ENCODE measurements at regions not wholly inside any gene's neighbourhood (a gene's known extent, or its start where the extent isn't known, plus 50 kb on each side); places are given as distances from the start of the nearest gene placed in this dataset.

DNA sequence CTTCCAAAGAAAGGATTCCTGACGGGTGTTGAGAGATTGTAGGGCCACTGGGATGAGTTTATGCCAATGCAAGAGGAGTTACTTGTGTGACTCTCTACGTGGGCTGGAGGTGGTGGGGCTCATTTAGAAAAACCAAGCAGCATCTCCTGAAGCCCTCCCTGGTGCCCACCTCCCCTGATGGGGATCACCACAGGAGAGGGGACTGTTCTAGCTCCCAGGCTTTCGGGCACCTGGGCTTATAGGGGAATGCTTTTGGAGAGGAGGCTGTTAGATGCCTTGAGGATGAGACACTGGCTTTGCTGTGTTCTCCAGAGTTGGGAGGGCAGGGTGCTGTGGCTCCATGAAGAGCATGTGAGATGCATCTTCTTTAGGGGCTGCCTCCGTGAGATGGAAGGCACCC, 65.0 kb downstream of the IRX1 start:
- no peak for DNase-seq (ENCODE audit: low read depth, low spot score)
- Mint-ChIP-seq H3K27ac (ENCODE audit: unreplicated experiment) (no peak overlapping the region), H3K36me3 (ENCODE audit: low read depth) (no peaks in the 10 kb centered on the region), H3K4me1 (no peaks in the 10 kb centered on the region), H3K9me3 (no peaks in the 10 kb centered on the region), H3K27me3 (ENCODE audit: low read depth) (peaks cover 3% of the 10 kb centered on the region), H3K4me3 (no peak overlapping the region)
- TF ChIP-seq, protein P1, sequence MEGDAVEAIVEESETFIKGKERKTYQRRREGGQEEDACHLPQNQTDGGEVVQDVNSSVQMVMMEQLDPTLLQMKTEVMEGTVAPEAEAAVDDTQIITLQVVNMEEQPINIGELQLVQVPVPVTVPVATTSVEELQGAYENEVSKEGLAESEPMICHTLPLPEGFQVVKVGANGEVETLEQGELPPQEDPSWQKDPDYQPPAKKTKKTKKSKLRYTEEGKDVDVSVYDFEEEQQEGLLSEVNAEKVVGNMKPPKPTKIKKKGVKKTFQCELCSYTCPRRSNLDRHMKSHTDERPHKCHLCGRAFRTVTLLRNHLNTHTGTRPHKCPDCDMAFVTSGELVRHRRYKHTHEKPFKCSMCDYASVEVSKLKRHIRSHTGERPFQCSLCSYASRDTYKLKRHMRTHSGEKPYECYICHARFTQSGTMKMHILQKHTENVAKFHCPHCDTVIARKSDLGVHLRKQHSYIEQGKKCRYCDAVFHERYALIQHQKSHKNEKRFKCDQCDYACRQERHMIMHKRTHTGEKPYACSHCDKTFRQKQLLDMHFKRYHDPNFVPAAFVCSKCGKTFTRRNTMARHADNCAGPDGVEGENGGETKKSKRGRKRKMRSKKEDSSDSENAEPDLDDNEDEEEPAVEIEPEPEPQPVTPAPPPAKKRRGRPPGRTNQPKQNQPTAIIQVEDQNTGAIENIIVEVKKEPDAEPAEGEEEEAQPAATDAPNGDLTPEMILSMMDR (conservative IDR thresholded peaks at IDR 0.05): no peak

DNA sequence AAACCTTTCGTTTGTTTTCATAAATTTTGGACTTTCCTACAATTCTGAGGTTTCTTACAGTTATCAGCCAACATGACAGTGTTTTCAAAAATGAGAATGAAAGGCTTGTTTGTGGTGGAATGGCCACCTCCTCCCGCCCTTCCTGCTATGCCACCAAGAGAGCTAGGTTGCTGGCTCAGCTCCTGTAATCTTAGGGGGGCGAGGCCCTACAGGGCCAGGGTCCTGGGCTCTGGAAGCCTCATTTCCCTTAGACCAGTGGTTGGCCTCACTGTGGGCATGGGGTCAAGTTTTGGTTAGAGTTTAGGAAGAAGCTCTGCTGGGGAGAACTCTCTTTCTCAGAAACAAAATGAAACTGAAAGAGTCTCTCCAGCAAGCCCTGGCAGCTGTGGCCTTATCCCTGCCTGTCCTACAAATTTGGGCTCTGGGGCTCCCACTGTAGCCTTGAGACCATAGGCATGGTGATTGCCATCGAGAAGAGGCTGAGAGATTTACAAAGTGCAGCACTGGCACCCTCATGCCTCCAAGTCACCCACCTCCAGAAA, 66.2 kb downstream of the IRX1 start:
- H3K27ac Mint-ChIP-seq (ENCODE audit: unreplicated experiment): no peak overlapping the region
- no peak for DNase-seq (ENCODE audit: low read depth, low spot score)
- no peak overlapping the region for H3K4me3 Mint-ChIP-seq
- peaks cover 3% of the 10 kb centered on the region for H3K27me3 Mint-ChIP-seq (ENCODE audit: low read depth)
- no peaks in the 10 kb centered on the region for H3K36me3 Mint-ChIP-seq (ENCODE audit: low read depth)
- H3K4me1 Mint-ChIP-seq: no peaks in the 10 kb centered on the region
- TF ChIP-seq, protein P1 (conservative IDR thresholded peaks at IDR 0.05): no peak
- H3K9me3 Mint-ChIP-seq: no peaks in the 10 kb centered on the region

DNA sequence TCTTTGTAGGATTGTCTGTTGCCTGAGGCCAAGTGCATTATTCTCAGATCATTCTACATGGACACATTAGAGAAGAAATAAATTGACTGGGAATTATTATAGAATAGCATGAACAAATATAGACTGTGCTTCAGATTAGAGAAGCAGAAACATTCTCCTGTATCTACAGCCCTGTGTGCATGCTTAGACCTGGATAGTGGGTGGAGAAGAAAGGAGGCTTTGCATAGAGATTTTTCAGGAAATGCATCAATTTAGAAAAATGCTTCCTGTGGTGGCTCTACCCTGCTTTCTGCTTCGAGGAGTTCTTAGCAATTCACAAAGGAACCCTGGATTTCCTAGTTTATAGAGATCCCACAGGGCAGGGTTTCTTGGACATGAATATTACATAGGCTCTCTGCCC, 66.7 kb downstream of the IRX1 start:
- no peak overlapping the region for H3K27ac Mint-ChIP-seq (ENCODE audit: unreplicated experiment)
- H3K9me3 Mint-ChIP-seq: no peaks in the 10 kb centered on the region
- TF ChIP-seq, protein P1 (conservative IDR thresholded peaks at IDR 0.05): no peak
- no peak overlapping the region for H3K4me3 Mint-ChIP-seq
- no peaks in the 10 kb centered on the region for H3K36me3 Mint-ChIP-seq (ENCODE audit: low read depth)
- no peaks in the 10 kb centered on the region for H3K27me3 Mint-ChIP-seq (ENCODE audit: low read depth)
- DNase-seq (ENCODE audit: low read depth, low spot score): no peak
- H3K4me1 Mint-ChIP-seq: no peaks in the 10 kb centered on the region

DNA sequence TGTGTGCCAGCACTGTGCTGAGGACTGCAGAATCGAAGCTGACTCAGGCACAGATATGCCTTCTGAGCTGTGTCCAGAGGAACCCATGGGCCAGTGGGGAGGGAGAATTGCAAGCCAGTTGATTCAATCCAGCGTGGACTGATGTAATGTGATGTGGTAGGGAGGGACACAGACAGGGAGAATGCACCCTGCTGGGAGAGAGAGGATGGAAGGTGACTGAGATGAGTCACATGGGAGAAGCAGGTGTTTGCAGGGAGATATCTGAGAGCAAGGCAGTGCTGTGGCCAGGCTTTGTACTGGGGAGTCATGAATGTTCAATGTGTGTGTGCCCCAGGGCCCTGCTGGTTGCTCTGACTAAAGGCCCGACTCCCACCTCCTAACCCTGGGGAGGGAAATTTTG, 75.7 kb downstream of the IRX1 start:
- no peak overlapping the region for H3K4me3 Mint-ChIP-seq
- H3K9me3 Mint-ChIP-seq: peaks cover 3% of the 10 kb centered on the region
- TF ChIP-seq, protein P1 (conservative IDR thresholded peaks at IDR 0.05): no peak
- no peaks in the 10 kb centered on the region for H3K36me3 Mint-ChIP-seq (ENCODE audit: low read depth)
- no peaks in the 10 kb centered on the region for H3K4me1 Mint-ChIP-seq
- no peaks in the 10 kb centered on the region for H3K27me3 Mint-ChIP-seq (ENCODE audit: low read depth)
- no peak overlapping the region for H3K27ac Mint-ChIP-seq (ENCODE audit: unreplicated experiment)
- no peak for DNase-seq (ENCODE audit: low read depth, low spot score)

DNA sequence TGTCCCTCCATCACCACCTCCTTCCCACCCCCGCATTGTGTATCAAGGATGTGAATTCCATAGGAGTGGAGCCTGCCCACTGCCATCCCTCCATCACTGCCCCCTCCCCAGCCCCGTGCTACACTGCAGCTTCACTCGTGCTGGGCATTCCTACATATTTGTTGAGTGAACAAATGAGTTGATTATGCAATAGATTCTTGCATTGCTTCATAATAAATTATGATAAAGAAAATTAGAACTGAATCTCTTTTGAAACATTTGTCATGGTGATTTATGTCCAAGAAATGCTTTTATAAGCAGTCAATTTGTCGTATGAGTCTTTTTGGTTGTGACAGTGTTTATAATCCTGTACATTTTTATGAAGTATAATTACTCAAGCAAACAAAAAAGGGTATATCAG, 83.2 kb downstream of the IRX1 start:
- TF ChIP-seq, protein P1 (conservative IDR thresholded peaks at IDR 0.05): no peak
- Mint-ChIP-seq H3K27me3 (ENCODE audit: low read depth) (peaks cover 2% of the 10 kb centered on the region), H3K4me3 (no peak overlapping the region), H3K4me1 (peaks cover 5% of the 10 kb centered on the region), H3K9me3 (no peaks in the 10 kb centered on the region), H3K27ac (ENCODE audit: unreplicated experiment) (no peak overlapping the region), H3K36me3 (ENCODE audit: low read depth) (no peaks in the 10 kb centered on the region)
- DNase-seq (ENCODE audit: low read depth, low spot score): no peak

DNA sequence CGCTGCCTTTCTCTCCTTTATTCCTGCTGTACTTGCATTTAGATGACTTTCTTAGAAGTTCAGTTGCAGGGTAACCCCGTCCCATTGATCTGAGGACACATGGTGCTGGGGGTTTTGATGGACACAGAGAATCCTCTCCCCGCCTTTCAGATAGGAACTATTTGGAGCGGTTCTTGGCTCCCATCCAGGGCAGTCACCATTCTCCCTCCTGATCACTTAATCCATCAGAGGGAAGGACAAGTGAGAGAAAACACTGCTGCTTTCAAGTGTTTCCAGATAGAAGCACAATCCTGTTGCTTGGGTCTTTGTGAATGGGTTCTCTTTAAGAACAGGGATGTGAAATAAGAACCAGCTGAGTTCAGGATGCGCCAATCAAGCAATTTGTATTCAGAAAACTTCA, 85.2 kb downstream of the IRX1 start:
- TF ChIP-seq, protein P1 (conservative IDR thresholded peaks at IDR 0.05): no peak
- H3K4me3 Mint-ChIP-seq: no peak overlapping the region
- H3K4me1 Mint-ChIP-seq: peaks cover 5% of the 10 kb centered on the region
- no peak for DNase-seq (ENCODE audit: low read depth, low spot score)
- no peaks in the 10 kb centered on the region for H3K36me3 Mint-ChIP-seq (ENCODE audit: low read depth)
- H3K27ac Mint-ChIP-seq (ENCODE audit: unreplicated experiment): no peak overlapping the region
- H3K27me3 Mint-ChIP-seq (ENCODE audit: low read depth): peaks cover 2% of the 10 kb centered on the region
- H3K9me3 Mint-ChIP-seq: no peaks in the 10 kb centered on the region

Data from neural crest cell (in vitro differentiated cells).